IPS DF 19.7 (cell line): ENCODE measurements at regions not wholly inside any gene's neighbourhood (a gene's known extent, or its start where the extent isn't known, plus 50 kb on each side); places are given as distances from the start of the nearest gene placed in this dataset.
A peak's percentile ranks its signal among the peaks of the same experiment; 100 is the strongest.
"Not testable (repeated sequence)": the region's sequence is repeated elsewhere in the genome, so short reads cannot be mapped to it uniquely, and the experiment has no call there.

ENCODE experiments used
- DNase-seq: peaks from one replicate; pipeline ENCODE4 v3.0.0-alpha.2; 2013; ENCODE audit warnings: low read depth, low spot score

DNA sequence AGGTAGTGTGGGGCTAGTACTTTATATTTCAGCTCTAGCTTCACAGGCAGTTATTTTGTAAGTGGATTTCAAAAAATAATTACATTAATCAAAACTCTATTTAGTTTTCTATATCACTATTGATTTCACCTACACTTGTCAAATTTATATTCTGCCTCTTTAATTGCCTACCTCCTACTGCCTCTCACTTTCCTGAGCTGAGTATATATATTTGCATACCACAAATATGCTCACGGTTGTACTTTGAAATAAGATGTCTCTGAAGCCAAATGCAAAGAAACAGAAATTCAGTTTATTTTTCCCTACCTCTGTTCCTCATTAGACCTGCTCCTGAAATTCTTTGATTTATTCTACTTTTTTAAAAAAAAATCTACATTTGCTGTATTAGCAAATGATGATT, 309.3 kb upstream of the TGFBR2 start:
- DNase-seq = no peak

DNA sequence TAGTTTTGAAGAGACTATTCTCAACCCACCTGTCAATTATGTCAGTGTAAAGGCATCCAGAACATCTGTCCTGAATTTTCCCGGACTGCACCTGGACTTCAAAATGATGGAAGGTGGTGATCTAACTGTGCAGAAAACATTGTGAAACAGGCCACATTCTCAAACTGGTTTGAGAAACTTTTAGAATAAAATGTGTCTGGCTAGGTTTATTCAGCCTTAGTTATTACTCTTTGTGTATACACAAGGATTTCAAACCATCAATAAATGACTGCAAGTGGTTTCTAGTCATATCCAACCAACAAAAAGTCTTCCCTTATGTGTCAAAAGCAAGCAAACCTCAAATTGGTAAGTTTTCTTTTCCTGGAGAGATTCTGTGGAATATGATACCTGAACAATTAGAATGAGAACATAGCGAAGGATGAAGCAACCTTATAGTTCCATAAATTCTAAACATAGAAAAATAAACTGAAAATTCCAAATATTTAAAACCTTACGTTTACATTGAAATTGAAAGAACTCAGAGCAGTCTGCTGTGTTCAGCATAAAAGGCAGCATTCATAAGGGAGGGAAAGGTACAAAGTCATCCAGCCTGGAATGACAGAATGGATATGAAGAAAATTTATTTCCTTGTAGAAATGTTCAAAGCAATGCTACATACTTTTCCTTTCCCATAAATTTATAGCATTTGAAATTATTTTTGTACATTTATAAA, 306.6 kb upstream of the TGFBR2 start:
- DNase-seq = no peak

DNA sequence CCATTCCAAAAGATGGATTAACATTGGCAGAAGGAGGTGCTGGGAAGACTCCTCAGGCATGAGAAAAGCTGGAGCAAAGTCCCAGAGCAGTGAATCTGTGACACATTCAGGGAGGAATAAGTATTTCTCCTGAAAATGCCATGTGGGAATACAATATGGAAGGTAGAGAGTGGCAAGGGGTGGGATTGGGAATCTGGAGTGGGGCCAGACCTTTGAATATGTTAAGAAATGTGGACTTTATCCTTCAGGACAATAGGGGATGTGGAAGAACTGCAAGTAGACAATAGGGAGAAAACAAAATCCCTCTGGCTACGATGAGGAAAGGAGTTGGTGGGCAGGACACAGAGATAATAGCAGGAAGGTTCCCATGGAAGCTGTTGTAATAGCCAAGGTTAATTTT, 305.6 kb upstream of the TGFBR2 start:
- no peak for DNase-seq

DNA sequence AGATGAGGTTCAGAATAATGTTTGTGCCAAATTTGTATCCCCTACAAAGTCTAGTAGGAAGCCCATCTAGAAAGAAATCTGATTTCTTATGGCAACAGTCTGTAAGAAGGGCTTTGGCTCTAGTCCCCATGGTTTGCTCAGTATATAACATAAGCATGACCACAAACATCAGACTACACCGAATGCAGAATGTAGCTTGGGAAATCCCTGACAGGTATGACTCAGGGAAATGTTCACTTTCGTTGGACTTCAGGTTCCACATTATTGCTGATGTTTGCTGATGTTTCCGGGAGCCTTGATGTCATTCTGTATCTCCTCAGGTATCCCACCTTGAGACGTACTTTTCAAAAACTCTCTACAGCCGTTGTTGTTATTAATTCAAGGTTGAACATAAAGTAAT, 304.4 kb upstream of the TGFBR2 start:
- DNase-seq = no peak

DNA sequence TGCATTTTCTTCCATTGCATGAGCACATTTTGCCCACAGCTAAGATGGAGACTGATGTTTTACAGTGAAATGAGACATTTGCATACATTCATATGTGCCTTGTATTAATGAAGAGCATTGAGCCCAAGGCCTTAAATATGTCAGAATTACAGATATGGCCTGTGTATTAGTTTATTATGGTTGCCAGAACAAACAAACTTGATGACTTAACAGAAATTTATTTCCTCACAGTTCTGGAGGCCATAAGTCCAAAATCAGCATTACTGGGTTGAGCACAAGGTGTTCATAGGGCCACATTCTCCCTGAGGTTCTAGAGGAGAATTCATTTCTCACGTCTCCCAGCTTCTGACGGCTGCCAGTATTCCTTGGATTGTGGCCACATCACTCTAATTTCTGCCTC, 302.6 kb upstream of the TGFBR2 start:
- DNase-seq = no peak

DNA sequence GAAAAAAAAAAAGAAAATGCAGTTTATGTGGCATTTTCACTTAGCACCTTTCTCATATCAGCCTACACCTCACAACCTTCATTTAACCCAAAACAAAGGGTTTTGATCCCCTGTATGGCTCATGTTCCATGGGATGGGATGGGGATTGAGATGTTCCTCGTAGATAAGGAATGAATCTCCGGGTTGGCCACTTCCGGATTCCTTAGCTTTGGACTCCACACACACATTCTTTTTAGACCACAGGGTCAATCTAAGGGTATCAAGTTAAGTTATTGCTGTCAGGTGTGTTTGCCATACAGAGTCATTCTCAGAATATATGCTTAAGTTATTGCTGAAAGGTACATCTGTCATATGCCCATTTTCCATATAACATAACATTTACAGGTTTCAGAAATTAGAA, 301.4 kb upstream of the TGFBR2 start:
- DNase-seq = no peak

DNA sequence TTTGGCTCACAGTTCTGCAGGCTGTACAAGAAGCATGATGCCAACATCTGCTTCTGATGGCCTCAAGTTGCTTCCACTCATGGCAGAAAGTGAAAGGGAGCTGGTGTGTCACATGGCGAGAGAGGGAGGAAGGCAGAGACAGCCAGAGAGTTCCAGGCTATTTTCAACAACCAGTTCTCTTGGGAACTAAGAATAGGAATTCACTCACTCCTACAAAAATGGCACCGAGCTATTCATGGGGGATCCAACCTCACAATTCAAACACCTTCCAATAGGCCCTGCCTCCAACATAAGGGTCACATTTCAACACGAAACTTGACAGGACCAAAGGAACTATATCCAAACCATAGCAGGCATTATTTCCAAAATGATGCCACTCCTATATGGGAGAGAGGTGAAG, 299.5 kb upstream of the TGFBR2 start:
- DNase-seq = no peak

DNA sequence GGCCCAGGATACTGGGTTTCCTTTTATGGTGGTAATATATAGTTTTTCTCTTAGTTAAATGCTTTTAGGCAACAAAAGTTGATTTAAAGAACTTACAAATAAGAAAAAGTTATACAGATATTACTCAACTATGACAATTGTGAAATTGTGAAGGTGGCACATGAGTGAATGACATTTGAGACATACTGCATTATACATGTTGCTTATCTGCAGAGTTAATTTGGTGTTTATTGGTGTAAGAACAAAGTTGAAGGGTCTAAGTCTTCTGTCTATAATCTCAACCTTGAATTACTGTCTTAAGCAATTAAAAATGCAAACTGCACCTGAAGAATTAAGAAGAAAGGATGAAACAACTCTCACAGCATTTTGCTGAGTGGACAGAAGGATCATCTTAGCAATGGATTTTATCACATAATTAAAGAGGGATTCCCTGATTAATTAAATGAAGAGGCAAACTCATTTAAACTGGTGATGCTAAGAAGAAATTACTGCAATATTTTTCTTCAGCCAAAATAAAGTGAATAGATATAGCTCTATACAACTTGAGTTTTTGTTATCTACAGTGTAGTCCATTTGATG, 298.9 kb upstream of the TGFBR2 start:
- no peak for DNase-seq

DNA sequence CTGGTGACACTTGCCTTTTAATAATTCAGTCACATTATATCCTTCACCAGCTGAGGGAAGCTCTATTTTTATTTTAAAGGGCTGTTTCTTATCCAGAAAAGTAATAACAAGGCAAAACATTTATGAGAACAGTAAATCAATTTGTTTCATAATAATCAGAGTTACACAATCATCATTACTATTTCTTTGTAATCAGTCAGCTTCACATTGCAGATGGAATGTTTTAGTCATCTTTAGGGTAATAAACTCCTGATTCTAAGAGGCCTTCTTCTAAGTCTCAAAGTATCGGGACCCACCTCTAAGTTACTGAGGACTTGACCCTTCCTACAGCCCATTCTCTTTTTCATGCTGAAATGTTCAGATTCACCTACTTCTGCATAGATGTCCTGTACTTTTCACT, 298.3 kb upstream of the TGFBR2 start:
- no peak for DNase-seq

DNA sequence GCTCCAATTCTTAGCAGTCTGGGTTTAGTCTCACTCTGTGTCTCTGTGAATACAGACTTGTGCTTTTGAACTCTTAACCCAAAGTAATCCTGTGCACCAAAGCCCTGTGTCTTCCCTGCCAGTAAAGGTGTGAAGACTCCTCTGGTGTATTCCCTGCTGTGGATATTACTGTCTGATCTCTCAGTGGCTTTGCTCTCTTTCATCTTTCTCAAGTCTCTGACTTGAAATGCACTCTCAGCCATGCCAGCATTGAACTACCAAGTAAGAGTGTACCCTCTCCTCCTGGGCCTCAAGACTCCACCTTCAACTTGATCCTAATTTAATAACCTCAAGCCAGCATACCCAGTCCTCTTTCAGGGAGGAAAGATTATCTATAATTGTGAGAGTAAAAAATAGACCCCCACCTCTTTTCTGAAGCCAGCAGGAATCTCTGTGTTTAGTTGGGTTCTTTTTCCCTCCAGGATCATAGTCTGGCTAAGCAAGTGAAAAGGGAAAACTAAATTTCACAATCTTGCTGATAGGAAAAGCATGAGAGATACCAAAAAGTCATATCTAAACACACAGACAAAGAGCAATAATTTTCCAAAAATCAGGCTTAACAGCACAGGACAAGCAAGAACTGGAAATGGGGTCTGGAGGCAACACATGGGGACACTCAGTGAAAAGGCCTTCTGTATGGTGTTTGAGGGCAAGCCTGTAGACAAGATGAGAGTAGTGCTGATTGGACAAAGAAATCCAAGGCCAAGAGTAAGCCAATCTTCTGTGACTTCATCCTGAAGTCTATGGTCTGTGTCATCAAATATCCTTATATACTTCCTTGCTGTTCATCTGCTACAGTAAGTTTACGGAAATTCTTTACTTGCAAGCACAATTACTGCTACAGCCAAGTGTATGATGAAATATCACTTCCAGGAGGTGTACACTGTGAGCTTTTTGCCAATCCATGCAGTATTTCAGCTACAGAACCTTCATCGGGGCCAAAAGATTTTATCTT, 296.1 kb upstream of the TGFBR2 start:
- no peak for DNase-seq

DNA sequence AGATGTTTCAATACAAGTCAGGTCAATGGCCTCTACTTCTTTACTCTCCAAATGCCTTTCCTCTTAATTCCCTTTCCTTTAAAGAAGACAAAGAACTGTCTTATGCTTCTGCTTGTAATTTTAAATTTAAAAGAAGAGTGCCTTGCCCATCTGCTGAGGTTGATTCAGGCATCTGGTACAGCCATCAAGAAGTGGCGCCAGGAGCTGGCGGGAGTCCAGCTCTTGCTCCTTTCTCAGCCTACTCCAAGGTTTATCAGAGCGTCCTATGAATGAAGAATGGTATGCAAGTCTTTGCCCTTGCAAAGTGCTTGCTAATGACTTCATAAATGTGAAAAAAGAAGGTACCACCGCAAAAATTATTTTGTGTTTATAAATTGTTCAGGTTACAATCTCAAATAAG, 294.6 kb upstream of the TGFBR2 start:
- no peak for DNase-seq

DNA sequence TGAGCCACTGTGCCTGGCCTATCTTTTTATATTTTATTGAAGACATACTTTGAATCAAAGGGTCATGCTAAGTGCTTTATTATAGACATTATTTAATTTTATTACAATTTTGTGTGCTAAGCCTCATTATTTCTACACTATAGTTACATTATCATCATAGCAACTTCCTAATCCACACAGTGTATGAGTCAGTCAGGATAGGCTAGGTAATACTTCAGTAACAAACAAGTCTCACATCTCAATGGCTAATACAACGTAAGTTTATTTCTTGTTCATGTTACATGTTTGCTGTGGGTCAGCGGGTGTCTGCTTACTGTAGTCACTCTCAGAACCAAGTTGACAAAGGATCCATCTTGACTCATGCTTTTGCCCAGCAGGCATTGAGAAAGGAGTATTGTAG, 292.6 kb upstream of the TGFBR2 start:
- DNase-seq = no peak

DNA sequence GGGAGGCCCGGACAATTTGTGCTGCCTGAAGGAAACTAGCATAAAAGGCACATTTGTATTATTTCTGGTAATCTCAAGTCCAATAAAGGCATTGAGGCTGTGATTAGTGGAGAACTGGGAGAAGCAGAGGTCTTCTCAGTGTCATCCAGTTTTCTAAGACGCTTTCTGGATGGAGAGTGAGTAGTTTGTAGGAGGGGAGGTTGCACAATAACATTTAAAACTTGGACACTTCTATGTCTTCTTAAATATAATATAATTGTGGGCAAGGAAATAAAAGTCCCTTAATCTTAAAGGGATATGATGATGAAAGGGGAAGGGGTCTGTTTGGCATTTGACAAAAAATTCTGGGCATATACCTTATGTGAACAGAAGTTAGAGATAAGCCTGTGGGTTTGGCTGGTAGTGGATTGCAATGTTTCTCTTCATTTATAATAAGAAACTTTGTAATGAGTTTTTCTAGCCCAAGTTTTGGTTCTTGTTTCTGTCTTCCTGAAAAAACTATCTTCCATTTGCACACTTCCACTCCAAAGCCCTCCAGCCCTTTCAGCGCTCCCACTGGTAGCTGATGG, 291.6 kb upstream of the TGFBR2 start:
- no peak for DNase-seq

DNA sequence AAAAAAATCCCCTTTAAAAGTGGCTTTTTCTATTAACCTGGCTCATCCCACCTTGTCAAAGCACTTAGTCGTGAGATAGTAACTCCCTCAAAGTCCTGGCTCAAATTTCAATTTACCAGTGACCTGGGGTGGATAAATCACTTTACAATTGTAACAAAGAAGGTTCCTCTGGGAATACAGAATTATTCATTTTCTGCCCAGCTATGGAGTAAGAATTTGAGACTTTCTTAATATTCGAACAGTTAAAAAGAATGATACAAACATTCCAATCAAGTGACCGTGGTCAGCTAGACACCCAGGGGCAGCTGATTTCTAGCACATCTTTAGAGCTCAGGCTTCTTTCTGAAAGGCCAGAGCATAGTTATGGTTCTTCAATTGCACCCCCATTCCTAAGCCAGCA, 291.0 kb upstream of the TGFBR2 start:
- no peak for DNase-seq

DNA sequence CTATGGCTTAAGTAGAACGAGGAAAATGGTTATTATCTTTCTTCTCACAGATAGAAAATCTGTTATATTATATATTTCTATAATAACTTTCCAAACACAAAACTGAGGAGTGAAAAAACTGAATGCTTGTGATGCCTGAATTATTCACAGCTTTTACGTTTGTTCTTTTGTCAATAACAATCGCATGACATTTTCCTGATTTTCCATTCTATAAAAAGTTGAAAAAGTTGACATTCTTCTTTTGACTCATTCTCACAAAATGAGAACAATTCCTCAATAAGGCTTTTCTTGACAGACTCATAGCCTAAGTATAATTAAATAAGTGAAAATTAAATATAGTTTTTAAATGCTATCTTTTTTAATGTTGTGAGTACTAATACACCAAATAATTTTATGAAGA, 288.8 kb upstream of the TGFBR2 start:
- no peak for DNase-seq

DNA sequence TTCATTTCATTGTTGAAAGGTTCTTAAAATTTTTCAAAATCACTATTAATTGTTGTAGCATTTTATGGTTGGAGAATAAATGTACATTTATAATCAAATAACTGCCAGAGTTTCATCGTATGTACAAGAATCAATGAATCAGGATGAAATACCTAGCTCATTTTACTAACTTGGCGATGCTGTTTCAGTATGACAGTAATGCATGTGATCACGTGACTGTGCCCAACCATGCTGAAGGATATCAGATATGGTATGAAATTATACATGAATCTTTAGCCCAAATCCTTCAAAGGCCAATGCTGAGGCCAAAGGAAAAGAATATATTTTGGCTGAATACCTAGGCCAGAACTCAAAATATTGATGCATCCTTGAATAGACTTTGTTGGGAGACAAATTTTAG, 288.3 kb upstream of the TGFBR2 start:
- no peak for DNase-seq

DNA sequence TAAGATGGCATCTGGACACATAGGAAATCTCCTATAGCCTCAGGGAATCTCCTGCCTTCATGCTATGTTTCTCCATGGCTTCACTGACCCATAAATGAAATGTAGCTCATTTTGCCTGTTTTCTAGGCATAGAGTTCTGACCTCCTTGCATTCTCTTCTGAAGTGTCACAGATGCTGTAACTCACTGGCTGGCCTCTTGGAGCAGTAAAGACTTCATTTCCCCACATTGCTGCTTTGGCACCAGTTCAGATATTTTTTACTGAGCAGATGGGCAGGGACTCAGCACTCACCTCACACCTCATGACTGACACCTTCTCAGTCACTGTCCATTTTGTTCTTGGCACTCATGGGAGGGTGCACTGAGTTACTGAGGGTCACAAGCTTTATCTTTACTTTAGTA, 286.7 kb upstream of the TGFBR2 start:
- DNase-seq = peak; percentile 38

DNA sequence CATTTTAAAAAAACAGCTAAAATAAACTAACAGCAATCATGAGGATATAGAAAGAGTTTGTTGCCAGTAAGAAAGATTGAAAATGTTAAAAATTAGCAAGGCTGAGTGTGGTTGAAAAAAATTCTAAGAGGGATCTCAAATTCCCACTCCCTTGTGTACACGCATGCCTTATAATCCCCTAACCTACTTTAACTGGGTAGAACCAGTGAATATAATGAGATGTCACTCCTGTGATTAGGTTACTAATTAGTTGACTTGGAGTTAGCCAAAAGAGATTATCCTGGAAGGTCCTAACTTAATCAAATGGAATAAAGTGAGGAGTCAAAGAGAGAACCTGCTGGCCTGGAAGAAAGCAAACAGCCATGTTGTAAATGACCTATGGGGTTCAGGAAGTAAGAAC, 286.0 kb upstream of the TGFBR2 start:
- no peak for DNase-seq

DNA sequence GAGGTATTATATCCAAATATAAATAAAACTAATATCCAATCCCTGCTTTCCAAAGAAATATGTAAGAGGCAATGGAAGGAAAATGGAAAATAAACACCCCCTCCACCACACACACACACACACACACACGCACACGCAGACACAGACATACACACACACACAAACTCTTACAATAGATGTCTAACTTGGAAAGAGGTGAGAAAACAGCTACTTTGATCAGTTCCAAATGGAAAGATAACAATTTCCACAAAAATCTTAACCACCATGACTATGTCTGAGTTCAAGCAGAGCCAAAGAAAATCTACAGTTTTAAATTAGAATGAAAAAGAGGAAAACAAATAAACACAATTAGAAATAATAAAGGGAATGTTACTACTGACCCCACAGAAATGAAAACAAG, 285.3 kb upstream of the TGFBR2 start:
- DNase-seq = no peak

DNA sequence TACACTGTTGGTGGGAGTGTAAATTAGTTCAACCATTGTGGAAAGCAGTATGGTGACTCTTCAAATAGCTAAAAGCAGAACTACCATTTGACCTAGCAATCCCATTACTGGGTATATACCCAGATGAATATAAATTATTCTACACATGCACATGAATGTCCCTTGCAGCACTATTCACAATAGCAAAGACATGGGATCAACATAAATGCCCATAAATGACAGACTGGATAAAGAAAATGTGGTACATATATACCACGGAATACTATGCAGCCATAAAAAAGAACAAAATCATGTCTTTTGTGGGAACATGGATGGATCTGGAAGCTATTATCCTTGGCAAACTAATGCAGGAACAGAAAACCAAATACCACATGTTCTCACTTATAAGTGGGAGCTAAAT, 282.8 kb upstream of the TGFBR2 start:
- DNase-seq = not testable (repeated sequence)

DNA sequence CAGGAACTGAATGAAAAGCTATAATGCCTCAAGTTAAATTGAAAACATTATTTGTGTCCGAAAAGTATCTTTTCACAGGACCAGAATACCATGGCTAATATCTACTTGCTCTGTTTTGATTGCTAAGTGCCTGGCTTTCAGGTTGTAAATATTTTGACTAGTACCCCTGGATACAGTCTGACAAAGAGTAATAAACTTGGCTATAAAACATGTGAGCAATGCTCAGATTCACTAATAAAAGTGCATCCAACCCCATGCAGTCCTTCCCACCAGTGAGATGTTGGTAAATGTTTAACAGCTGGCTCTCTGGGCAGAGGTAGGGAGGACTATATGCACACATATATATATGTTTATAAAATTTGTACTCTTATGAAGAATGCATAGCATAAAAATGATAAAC, 281.8 kb upstream of the TGFBR2 start:
- DNase-seq = no peak

DNA sequence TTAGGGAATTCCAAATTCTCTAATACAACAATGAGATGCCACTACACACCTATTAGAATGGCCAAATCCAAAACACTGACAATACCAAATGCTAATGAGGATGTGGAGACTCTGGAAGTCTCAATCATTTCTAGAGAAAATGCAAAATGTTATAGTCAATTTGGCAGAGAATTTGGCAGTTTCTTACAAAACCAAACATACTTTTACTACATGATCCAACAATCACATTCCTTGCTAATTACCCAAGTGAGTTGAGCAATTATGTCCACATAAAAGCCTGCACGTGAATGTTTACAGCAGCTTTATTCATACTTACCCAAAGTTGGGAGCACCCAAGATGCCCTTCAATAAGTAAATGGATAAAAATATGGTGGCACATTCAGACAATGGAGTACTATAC, 278.4 kb upstream of the TGFBR2 start:
- not testable (repeated sequence) for DNase-seq
